GM13977 (cell line): ENCODE measurements at regions not wholly inside any gene's neighbourhood (a gene's known extent, or its start where the extent isn't known, plus 50 kb on each side); places are given as distances from the start of the nearest gene placed in this dataset.
A peak's percentile ranks its signal among the peaks of the same experiment; 100 is the strongest.

Experiments
- DNase-seq: peaks from one replicate; pipeline ENCODE4 v3.0.0; 2012; ENCODE audit warnings: low spot score
- in situ Hi-C: fragments of 300-500 bp; cut with MboI; formaldehyde crosslinking; loops from one replicate; pipeline ENCODE4 v1.12.0; 2022; ENCODE audit warnings: low sequenced_read_pairs, low pct_unique_long_range_greater_than_20kb, mixed read lengths, inconsistent platforms; ENCODE audit not compliant: unreplicated experiment
- TF ChIP-seq, protein P1 (sequence below): IDR thresholded peaks from 2 replicates; pipeline ENCODE4 v1.5.1; 2012; ENCODE audit warnings: mild to moderate bottlenecking, control low read depth; ENCODE audit not compliant: insufficient read depth; ENCODE audit errors: extremely low read depth, missing control alignments

DNA sequence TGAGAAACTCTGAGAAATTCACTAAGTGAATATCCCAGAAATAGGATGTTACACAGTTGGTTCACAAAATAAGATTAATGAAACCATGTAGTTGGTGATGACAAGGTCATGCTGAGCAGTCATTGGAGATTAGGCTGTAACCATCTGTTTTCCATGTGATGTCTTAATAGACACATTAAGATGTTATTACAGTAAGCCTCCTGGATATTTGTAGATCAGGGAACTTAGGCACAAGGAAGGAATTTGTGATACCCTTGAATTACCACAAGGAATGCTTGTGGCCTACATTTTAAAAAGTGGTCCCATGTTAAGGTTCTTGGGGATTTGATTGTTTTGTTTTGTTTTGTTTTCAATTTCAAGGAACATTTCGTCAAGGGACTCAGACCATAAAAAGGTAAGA, 185.6 kb upstream of the BANK1 start:
- in situ Hi-C loops: no loop called here
- DNase-seq: no peak
- TF ChIP-seq, protein P1, sequence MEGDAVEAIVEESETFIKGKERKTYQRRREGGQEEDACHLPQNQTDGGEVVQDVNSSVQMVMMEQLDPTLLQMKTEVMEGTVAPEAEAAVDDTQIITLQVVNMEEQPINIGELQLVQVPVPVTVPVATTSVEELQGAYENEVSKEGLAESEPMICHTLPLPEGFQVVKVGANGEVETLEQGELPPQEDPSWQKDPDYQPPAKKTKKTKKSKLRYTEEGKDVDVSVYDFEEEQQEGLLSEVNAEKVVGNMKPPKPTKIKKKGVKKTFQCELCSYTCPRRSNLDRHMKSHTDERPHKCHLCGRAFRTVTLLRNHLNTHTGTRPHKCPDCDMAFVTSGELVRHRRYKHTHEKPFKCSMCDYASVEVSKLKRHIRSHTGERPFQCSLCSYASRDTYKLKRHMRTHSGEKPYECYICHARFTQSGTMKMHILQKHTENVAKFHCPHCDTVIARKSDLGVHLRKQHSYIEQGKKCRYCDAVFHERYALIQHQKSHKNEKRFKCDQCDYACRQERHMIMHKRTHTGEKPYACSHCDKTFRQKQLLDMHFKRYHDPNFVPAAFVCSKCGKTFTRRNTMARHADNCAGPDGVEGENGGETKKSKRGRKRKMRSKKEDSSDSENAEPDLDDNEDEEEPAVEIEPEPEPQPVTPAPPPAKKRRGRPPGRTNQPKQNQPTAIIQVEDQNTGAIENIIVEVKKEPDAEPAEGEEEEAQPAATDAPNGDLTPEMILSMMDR: no peak

DNA sequence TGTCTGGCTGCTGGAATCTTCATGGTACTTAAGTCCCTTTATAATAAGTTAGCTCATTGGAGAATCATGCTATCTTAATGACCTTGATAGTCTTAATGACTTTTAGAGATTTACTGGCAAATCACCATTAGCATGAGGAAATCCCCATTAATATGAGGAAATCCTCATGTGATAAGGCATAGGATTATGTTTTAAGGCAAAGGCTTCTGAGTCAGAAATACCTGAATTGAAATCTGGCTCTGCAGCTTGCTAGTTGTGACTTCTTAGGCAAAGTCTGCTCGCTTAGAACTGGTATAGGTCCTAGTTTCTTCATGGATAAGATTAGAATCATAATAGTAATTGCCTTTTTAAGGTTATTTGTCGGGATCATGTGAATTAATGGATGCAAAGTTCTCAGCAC, 190.2 kb upstream of the BANK1 start:
- DNase-seq: no peak
- in situ Hi-C loops: no loop called here
- TF ChIP-seq, protein P1: no peak

DNA sequence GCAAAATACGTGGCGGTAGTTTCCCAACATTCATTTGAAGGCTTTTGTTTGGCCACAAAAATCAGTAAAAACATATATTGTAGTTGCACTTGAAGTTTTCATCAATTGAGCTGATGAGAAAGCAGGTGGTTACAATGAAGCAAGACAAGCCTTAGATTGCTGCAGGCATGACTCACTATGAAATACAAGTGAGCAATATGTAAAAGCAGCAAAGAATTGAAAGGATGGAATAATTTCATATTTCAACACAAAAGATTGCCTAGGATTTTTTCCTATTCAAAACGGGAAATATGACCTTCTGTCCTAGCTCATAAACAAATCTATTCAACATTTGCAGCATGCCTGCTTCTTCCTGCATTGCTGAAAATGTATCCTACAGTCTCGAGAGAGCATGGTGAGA, 190.9 kb upstream of the BANK1 start:
- in situ Hi-C loops: no loop called here
- no peak for DNase-seq
- TF ChIP-seq, protein P1: no peak

DNA sequence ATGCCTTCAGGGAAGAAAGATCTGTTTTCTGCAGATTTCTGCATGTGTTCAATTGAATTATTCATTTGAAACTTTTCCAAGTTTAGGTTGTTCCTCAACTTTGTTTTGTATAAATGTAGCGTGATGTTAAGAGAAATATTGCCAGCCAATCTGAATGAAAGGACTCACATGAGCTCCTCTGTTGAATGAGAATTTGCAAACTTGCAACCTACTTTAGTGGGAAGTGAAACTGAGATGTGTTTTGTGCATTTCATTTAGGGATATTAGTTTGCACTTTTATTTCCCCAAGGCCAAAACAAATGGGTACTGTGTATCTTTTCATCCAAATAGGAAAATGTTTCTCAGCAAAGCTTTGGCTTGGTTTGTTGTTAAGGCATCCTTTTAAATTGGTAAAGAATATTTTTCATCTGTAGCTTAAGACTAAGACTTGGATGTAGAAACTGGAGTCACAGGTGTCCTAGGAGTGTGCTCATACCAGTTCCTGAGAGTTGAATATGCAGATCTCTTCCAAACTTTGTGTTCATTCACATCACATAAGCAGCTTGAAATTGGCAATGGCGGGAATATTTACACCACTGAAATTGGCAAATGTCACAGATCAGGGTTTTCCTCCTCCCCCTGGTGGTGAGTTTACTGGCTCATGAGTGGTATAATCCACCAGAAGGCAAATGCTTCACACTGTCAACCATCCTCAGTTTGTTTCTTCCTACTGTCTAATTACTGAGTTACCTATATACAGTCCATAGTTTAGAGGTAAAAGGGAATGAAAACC, 193.6 kb upstream of the BANK1 start:
- in situ Hi-C loops: no loop called here
- peak; percentile 6 for DNase-seq
- TF ChIP-seq, protein P1: peak; percentile 34

DNA sequence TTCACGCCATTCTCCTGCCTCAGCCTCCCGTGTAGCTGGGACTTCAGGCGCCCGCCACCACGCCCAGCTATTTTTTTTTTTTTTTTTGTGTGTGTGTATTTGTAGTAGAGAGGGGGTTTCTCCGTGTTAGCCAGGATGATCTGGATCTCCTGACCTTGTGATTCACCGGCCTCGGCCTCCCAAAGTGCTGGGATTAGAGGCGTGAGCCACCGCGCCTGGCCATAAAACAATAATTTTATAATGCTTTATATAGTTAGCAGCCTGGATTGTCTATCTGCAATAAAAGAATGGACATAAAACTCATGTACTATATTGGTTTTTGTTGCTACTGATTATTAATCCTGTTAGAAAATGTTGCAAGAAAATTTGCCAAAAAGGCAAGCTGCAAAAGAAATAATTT, 195.9 kb upstream of the BANK1 start:
- in situ Hi-C loops: no loop called here

DNA sequence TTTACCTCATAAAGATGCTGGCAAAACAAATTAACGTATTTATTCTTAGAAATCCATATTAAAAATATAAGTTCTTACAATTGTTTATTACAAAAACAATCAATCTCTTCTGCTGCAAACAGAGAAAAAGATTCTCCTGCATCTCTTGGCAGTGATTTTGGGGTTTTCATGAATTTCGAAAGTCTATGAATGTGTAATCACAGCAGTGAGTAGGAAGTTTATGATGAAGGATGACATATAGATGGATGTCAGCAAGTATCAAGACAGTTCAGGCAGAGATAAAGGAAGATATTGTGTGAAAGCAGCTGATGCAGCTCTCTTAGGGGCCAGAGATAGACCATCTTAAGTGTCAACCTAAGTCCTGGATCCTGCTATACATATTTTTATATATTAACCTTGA, 196.9 kb upstream of the BANK1 start:
- in situ Hi-C loops: no loop called here
- no peak for DNase-seq
- TF ChIP-seq, protein P1: no peak

More for the DNA sequence above, 195.9 kb upstream of the BANK1 start:
- TF ChIP-seq, protein P1: no peak
- no peak for DNase-seq
